WERI-Rb-1 (cell line): ENCODE measurements at regions not wholly inside any gene's neighbourhood (a gene's known extent, or its start where the extent isn't known, plus 50 kb on each side); places are given as distances from the start of the nearest gene placed in this dataset.

Experiments
- DNase-seq: peaks from one replicate; pipeline ENCODE4 v3.0.0-alpha.2; 2020
- H3K27ac ChIP-seq: fragments of 250-450 bp; sonication (Bioruptor Pico); 2 replicates; pipeline ENCODE4 v1.5.1; 2020; ENCODE audit warnings: mild to moderate bottlenecking, moderate library complexity
- H3K27me3 ChIP-seq: fragments of 250-450 bp; sonication (Bioruptor Pico); 2 replicates; pipeline ENCODE4 v1.5.1; 2021; ENCODE audit warnings: mild to moderate bottlenecking, low read depth, moderate library complexity; ENCODE audit not compliant: insufficient read depth, severe bottlenecking
- H3K36me3 ChIP-seq: fragments of 250-450 bp; sonication (Bioruptor Pico); 2 replicates; pipeline ENCODE4 v1.5.1; 2020; ENCODE audit warnings: mild to moderate bottlenecking, moderate library complexity
- H3K4me3 ChIP-seq: 2 replicates; pipeline ENCODE4 v1.5.1; 2011; ENCODE audit warnings: low read depth, mild to moderate bottlenecking, control low read depth, low read length
- H3K9me3 ChIP-seq: fragments of 250-450 bp; sonication (Bioruptor Pico); 2 replicates; pipeline ENCODE4 v1.5.1; 2021; ENCODE audit warnings: mild to moderate bottlenecking, moderate library complexity; ENCODE audit not compliant: severe bottlenecking
- CTCF ChIP-seq: IDR thresholded peaks from 2 replicates; pipeline ENCODE4 v1.5.1; 2011; ENCODE audit warnings: low read depth, mild to moderate bottlenecking, control low read depth, inconsistent platforms, low read length

DNA sequence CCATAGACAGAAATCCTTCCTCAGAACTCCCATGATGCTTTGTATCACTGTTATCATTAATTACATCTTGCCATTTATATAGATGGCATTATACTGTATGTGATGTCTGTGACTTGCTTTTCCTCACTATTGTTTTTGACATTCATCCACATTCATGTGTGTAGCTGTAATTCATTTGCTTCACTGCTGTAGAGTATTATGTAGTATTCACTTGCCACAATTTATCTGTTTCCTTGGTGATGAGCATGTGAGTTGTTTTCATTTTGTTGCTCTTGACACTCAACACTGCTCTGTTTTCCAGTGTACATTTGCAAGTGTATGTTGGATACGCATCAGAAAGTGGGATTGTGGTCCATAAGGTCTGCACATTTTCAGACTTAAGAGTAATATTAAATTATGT, 328.6 kb upstream of the C11orf87 start:
- H3K9me3 ChIP-seq: no peaks in the 10 kb centered on the region
- no peaks in the 10 kb centered on the region for H3K36me3 ChIP-seq
- H3K27ac ChIP-seq: no peak overlapping the region
- no peak for DNase-seq
- H3K4me3 ChIP-seq: no peak overlapping the region
- no peak for TF ChIP-seq CTCF
- no peaks in the 10 kb centered on the region for H3K27me3 ChIP-seq

DNA sequence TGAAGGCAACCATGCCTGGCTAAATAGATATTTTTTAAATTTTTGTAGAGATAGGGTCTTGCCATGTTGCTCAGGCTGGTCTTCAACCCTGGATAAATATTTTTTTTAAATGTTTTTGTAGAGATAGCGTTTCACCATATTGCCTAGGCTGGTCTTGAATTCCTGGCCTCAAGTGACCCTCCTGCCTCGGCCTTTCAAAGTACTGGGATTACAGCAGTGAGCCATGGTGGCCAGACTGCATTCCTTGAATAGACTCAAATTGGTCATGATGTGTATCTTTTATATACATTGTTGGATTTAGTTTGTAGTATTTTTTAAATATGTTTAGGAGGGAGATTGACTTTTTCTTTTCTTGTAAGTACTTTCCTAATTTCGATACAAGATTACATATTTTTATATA, 325.7 kb upstream of the C11orf87 start:
- Histone ChIP-seq H3K36me3 (no peaks in the 10 kb centered on the region), H3K9me3 (no peaks in the 10 kb centered on the region), H3K27me3 (no peaks in the 10 kb centered on the region), H3K4me3 (no peak overlapping the region), H3K27ac (no peak overlapping the region)
- DNase-seq: no peak
- TF ChIP-seq CTCF: no peak

GRCh38 chr11:109106151-109106906, 315.7 kb upstream of the C11orf87 start:
- DNase-seq: no peak
- Histone ChIP-seq H3K27me3 (no peaks in the 10 kb centered on the region), H3K4me3 (no peak overlapping the region), H3K9me3 (no peaks in the 10 kb centered on the region), H3K36me3 (no peaks in the 10 kb centered on the region), H3K27ac (no peak overlapping the region)
- TF ChIP-seq CTCF: no peak

DNA sequence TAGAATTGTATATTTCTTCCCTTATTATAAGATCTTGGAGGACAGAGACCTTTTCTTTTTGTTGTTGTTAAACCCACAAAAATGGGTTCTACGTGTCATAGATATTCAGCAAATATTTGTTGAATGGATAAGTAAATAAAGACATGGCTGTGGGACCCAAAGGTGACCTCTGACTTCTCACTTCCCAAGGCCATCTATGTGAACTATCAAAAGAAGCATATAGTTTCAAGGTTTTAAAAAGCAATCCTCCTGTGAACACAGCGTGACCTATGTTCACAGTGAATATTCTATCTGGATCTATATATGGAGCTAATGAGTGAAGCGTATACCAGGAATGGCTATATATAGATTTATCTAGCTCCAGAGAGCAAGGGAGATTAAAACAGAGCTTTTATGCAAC, 312.8 kb upstream of the C11orf87 start:
- H3K4me3 ChIP-seq: no peak overlapping the region
- no peaks in the 10 kb centered on the region for H3K27me3 ChIP-seq
- no peak overlapping the region for H3K27ac ChIP-seq
- no peaks in the 10 kb centered on the region for H3K9me3 ChIP-seq
- H3K36me3 ChIP-seq: no peaks in the 10 kb centered on the region
- TF ChIP-seq CTCF: no peak
- no peak for DNase-seq

DNA sequence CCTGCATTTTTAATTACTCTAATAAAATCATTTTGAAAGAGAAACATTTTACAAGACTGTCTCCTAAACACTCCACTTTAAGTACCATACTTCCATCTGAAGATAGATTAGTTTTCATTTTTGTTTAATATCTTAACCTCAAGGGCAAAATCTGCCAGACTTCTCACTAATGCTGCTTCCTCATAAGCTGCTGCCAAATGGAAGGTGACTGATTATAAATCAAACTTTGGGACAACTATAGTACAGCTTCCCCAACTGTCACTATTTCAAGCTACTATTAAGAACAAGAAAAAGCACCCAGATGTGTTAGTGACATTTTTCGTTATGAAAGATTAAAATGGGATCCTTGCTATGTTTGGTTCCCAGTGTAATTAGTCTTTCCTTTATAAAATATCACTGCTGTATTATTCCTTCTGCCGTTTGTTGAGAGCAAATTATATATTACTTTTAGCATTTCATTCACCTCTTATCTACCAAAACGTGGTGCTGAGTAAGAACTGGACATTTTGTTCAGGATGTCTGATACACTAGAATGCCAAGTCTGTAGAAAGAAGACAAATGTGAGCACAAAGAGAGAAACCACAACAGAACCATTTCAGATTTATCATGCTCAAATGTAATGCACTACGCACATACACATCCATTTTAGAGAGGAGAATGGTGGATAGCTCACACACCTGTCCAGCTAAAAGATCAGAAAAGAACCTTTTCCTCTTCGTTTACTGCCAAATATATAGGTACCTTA, 312.2 kb upstream of the C11orf87 start:
- DNase-seq: no peak
- no peaks in the 10 kb centered on the region for H3K36me3 ChIP-seq
- H3K27ac ChIP-seq: no peak overlapping the region
- no peak for TF ChIP-seq CTCF
- no peaks in the 10 kb centered on the region for H3K9me3 ChIP-seq
- H3K27me3 ChIP-seq: no peaks in the 10 kb centered on the region
- H3K4me3 ChIP-seq: no peak overlapping the region
